Ecto neural progenitor cell (in vitro differentiated cells): ENCODE measurements at regions not wholly inside any gene's neighbourhood (a gene's known extent, or its start where the extent isn't known, plus 50 kb on each side); places are given as distances from the start of the nearest gene placed in this dataset.
"Not testable (repeated sequence)": the region's sequence is repeated elsewhere in the genome, so short reads cannot be mapped to it uniquely, and the experiment has no call there.

ENCODE experiments used
- DNase-seq: peaks from one replicate; pipeline ENCODE4 v3.0.0-alpha.2; 2018; ENCODE audit warnings: low spot score

- DNase-seq: no peak
Observed at GRCh38 chr9:102728946-102729345, 266.2 kb upstream of the CYLC2 start.

GRCh38 chr9:102714184-102714583 is 280.9 kb upstream of the CYLC2 start:
- DNase-seq: no peak

GRCh38 chr9:102712910-102713309 is 282.2 kb upstream of the CYLC2 start:
- not testable (repeated sequence) for DNase-seq

- no peak for DNase-seq
Observed at GRCh38 chr9:102700936-102701335, 294.2 kb upstream of the CYLC2 start.

- DNase-seq: no peak
Observed at GRCh38 chr9:102669220-102669619, 325.9 kb upstream of the CYLC2 start.

GRCh38 chr9:102652471-102652870 is 342.7 kb upstream of the CYLC2 start:
- DNase-seq: no peak

- DNase-seq: no peak
Observed at GRCh38 chr9:102650896-102651295, 344.2 kb upstream of the CYLC2 start.

- DNase-seq: no peak
Observed at GRCh38 chr9:102642651-102643050, 352.5 kb upstream of the CYLC2 start.

GRCh38 chr9:102631559-102631958 is 363.6 kb upstream of the CYLC2 start:
- DNase-seq: no peak

- DNase-seq: no peak
Observed at GRCh38 chr9:102609461-102609860, 385.7 kb upstream of the CYLC2 start.

- DNase-seq: not testable (repeated sequence)
Observed at GRCh38 chr9:102603198-102604195, 391.6 kb upstream of the CYLC2 start.

- no peak for DNase-seq
Observed at GRCh38 chr9:102594241-102594640, 400.9 kb upstream of the CYLC2 start.

GRCh38 chr9:102587281-102587680 is 407.9 kb upstream of the CYLC2 start:
- no peak for DNase-seq

GRCh38 chr9:102569436-102569835 is 425.7 kb upstream of the CYLC2 start:
- no peak for DNase-seq

GRCh38 chr9:102551346-102551745 is 443.8 kb upstream of the CYLC2 start:
- DNase-seq: no peak

- DNase-seq: no peak
Observed at GRCh38 chr9:102550886-102551285, 444.2 kb upstream of the CYLC2 start.

GRCh38 chr9:102550266-102550665 is 444.9 kb upstream of the CYLC2 start:
- no peak for DNase-seq

GRCh38 chr9:102534031-102534430 is 461.1 kb upstream of the CYLC2 start:
- DNase-seq: no peak

GRCh38 chr9:102521097-102521755 is 473.9 kb upstream of the CYLC2 start:
- no peak for DNase-seq

- DNase-seq: no peak
Observed at GRCh38 chr9:102519423-102519822, 475.7 kb upstream of the CYLC2 start.

GRCh38 chr9:102518324-102518723 is 476.8 kb upstream of the CYLC2 start:
- no peak for DNase-seq

GRCh38 chr9:102514541-102514940 is 480.6 kb upstream of the CYLC2 start:
- no peak for DNase-seq

- DNase-seq: no peak
Observed at GRCh38 chr9:102507044-102507687, 488.0 kb upstream of the CYLC2 start.
